ENCODE measurements at regions not wholly inside any gene's neighbourhood (a gene's known extent, or its start where the extent isn't known, plus 50 kb on each side); places are given as distances from the start of the nearest gene placed in this dataset.

DNA sequence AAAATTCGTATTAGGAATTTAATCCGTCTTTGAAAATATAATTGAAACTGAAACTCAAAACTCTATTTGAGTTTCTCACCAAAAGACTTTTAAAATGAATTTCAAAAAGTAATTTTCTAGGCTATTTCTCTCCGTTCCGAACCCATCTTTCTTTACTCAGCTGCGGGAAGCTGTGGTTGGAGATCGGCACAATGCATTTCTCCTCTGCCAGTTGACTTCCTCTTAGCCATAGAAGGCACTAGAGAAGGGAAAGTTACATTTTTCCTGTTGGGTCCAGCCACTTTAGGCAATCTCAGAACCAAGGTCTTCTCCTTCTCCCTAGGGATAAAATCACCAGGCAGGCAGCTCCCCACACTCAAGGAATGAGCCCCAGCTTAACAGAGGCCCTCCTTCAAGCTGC lies 133.6 kb upstream of the COL1A2 start:
- no peak for TF ChIP-seq ZNF501 (tag by site-specific recombination; IDR thresholded peaks at IDR 0.05)
- TF ChIP-seq ZNF791 (tag by site-specific recombination; IDR thresholded peaks at IDR 0.05), result no peak
- Histone ChIP-seq H3K27ac (ENCODE audit: extremely low read depth, low read depth, low read length) (no peak overlapping the region), H3K36me3 (ENCODE audit: control insufficient read depth in 2 of 2, insufficient read depth in 1 of 2, low read length in 2 of 2) (no peaks in the 10 kb centered on the region), H3K9me3 (ENCODE audit: control insufficient read depth, insufficient read depth, low read depth, low read length) (no peaks in the 10 kb centered on the region), H3K4me3 (ENCODE audit: low read depth, low read length) (no peak overlapping the region), H3K4me1 (ENCODE audit: control insufficient read depth, insufficient read depth, low read length) (no peaks in the 10 kb centered on the region)
- ChIA-PET POLR2A (no interaction called here), CTCF (interaction anchor here (1.0 kb wide), 1 partner anchor 29 kb away, joined by 3 read pairs; no protein-coding TSS in a partner anchor)

DNA sequence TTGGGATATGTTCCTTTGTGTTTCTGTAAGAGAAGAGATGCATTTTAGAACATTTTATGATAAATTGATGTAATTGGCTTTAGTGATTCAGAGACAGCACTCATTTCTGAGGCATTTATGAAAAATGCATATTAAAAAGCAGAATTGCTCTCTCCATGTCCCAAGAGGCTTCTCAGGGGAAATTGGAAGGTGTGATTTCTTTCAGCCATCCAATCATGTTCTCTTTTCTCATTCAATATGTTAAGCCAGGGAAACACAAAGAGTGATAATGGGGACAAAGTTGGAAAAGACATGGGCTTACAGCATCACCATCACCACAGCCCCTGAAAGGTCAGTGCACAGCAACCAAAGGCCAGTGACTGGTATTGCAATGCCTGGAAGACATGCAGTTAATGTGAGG lies 129.9 kb upstream of the COL1A2 start:
- no peaks in the 10 kb centered on the region for H3K9me3 ChIP-seq (ENCODE audit: control insufficient read depth, insufficient read depth, low read depth, low read length)
- ChIA-PET CTCF (interaction anchor here (0.9 kb wide), 1 partner anchor 41 kb away, joined by 3 read pairs; no protein-coding TSS in a partner anchor), POLR2A (no interaction called here)
- no peak overlapping the region for H3K27ac ChIP-seq (ENCODE audit: extremely low read depth, low read depth, low read length)
- H3K4me3 ChIP-seq (ENCODE audit: low read depth, low read length), result no peak overlapping the region
- no peaks in the 10 kb centered on the region for H3K36me3 ChIP-seq (ENCODE audit: control insufficient read depth in 2 of 2, insufficient read depth in 1 of 2, low read length in 2 of 2)
- H3K4me1 ChIP-seq (ENCODE audit: control insufficient read depth, insufficient read depth, low read length), result no peaks in the 10 kb centered on the region
- TF ChIP-seq KLF7 (tag by site-specific recombination; IDR thresholded peaks at IDR 0.05; ENCODE audit: borderline replicate concordance), result no peak
- TF ChIP-seq, protein P1, sequence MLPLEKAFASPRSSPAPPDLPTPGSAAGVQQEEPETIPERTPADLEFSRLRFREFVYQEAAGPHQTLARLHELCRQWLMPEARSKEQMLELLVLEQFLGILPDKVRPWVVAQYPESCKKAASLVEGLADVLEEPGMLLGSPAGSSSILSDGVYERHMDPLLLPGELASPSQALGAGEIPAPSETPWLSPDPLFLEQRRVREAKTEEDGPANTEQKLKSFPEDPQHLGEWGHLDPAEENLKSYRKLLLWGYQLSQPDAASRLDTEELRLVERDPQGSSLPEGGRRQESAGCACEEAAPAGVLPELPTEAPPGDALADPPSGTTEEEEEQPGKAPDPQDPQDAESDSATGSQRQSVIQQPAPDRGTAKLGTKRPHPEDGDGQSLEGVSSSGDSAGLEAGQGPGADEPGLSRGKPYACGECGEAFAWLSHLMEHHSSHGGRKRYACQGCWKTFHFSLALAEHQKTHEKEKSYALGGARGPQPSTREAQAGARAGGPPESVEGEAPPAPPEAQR (tag by site-specific recombination; IDR thresholded peaks at IDR 0.05), result no peak
- no peak for TF ChIP-seq ZBTB1 (tag by site-specific recombination; IDR thresholded peaks at IDR 0.05)
- no peak for TF ChIP-seq BCL11B (tag by site-specific recombination; IDR thresholded peaks at IDR 0.05; ENCODE audit: low read depth)

DNA sequence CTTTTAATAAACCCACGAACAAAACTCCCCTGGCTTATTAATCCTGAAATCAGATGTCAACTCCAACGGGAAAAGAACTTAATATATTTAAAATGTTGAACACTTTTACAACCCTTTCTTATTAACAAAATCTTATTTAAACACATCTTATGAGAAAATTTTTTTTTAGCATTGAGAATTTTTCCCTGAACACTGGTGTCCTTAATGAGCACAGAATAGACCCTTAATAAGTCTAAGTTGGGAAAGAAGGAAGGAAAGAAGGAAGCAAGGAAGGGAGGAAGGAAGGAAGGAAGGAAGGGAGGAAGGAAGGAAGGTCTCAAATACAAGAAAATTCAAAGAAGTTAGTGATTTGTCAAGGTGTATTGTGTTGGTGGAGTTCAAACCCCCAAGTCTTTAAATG lies 129.2 kb upstream of the COL1A2 start:
- no peak overlapping the region for H3K27ac ChIP-seq (ENCODE audit: extremely low read depth, low read depth, low read length)
- H3K36me3 ChIP-seq (ENCODE audit: control insufficient read depth in 2 of 2, insufficient read depth in 1 of 2, low read length in 2 of 2), result no peaks in the 10 kb centered on the region
- no peaks in the 10 kb centered on the region for H3K4me1 ChIP-seq (ENCODE audit: control insufficient read depth, insufficient read depth, low read length)
- no peaks in the 10 kb centered on the region for H3K9me3 ChIP-seq (ENCODE audit: control insufficient read depth, insufficient read depth, low read depth, low read length)
- ChIA-PET CTCF (no interaction called here), POLR2A (no interaction called here)
- TF ChIP-seq ZNF157 (tag by site-specific recombination; IDR thresholded peaks at IDR 0.05) (no peak), FEZF1 (tag by site-specific recombination; IDR thresholded peaks at IDR 0.05) (no peak), PRDM1 (tag by site-specific recombination; IDR thresholded peaks at IDR 0.05) (no peak), ZNF133 (tag by site-specific recombination; IDR thresholded peaks at IDR 0.05) (no peak), ZNF416 (tag by site-specific recombination; IDR thresholded peaks at IDR 0.05) (no peak), ZNF266 (tag by site-specific recombination; IDR thresholded peaks at IDR 0.05; ENCODE audit: low read depth) (no peak), ZSCAN23 (tag by site-specific recombination; IDR thresholded peaks at IDR 0.05) (no peak), HIC1 (tag by site-specific recombination; IDR thresholded peaks at IDR 0.05) (no peak), ZNF10 (tag by site-specific recombination; IDR thresholded peaks at IDR 0.05) (no peak), ZNF76 (tag by site-specific recombination; IDR thresholded peaks at IDR 0.05; ENCODE audit: borderline replicate concordance, low read depth) (no peak), ZNF138 (tag by site-specific recombination; IDR thresholded peaks at IDR 0.05; ENCODE audit: borderline replicate concordance) (no peak), SCRT2 (tag by site-specific recombination; IDR thresholded peaks at IDR 0.05) (no peak), ZNF488 (tag by site-specific recombination; IDR thresholded peaks at IDR 0.05) (no peak), ZNF354C (tag by site-specific recombination; IDR thresholded peaks at IDR 0.05; ENCODE audit: borderline replicate concordance, low read depth) (no peak), ZNF561 (tag by site-specific recombination; IDR thresholded peaks at IDR 0.05; ENCODE audit: borderline replicate concordance) (no peak), ZIC2 (tag by site-specific recombination; IDR thresholded peaks at IDR 0.05) (no peak), GLI2 (tag by site-specific recombination; IDR thresholded peaks at IDR 0.05; ENCODE audit: borderline replicate concordance, low read depth) (no peak), ZNF140 (tag by site-specific recombination; IDR thresholded peaks at IDR 0.05) (no peak), KLF10 (tag by site-specific recombination; IDR thresholded peaks at IDR 0.05) (no peak)
- TF ChIP-seq, protein P1 (tag by site-specific recombination; IDR thresholded peaks at IDR 0.05), result no peak
- H3K4me3 ChIP-seq (ENCODE audit: low read depth, low read length), result no peak overlapping the region
